Putamen (tissue), 1 donor: ENCODE measurements at regions not wholly inside any gene's neighbourhood (a gene's known extent, or its start where the extent isn't known, plus 50 kb on each side); places are given as distances from the start of the nearest gene placed in this dataset.
"Not testable (repeated sequence)": the region's sequence is repeated elsewhere in the genome, so short reads cannot be mapped to it uniquely, and the experiment has no call there.

Experiments
- DNase-seq: peaks from one replicate; pipeline ENCODE4 v3.0.0-alpha.2; 2016; ENCODE audit warnings: low spot score

GRCh38 chrX:140633105-140633504 lies 76.5 kb upstream of the LINC00632 start:
- not testable (repeated sequence) for DNase-seq

GRCh38 chrX:140608111-140608510 lies 101.4 kb upstream of the LINC00632 start:
- no peak for DNase-seq

GRCh38 chrX:140602140-140602539 lies 97.3 kb upstream of the SOX3 start:
- DNase-seq: no peak

GRCh38 chrX:140599851-140600250 lies 95.0 kb upstream of the SOX3 start:
- no peak for DNase-seq

- DNase-seq: no peak
These were observed 84.8 kb upstream of the SOX3 start for GRCh38 chrX:140589657-140590056.

- peak; percentile 3 for DNase-seq
These were observed 82.1 kb upstream of the SOX3 start for GRCh38 chrX:140586951-140587350.

GRCh38 chrX:140580478-140580877 lies 75.6 kb upstream of the SOX3 start:
- DNase-seq: no peak

GRCh38 chrX:140572724-140573123 lies 67.9 kb upstream of the SOX3 start:
- peak; percentile 14 for DNase-seq

- DNase-seq: no peak
These were observed 59.0 kb upstream of the SOX3 start for GRCh38 chrX:140563893-140564292.
